GM13976 (cell line): ENCODE measurements at regions not wholly inside any gene's neighbourhood (a gene's known extent, or its start where the extent isn't known, plus 50 kb on each side); places are given as distances from the start of the nearest gene placed in this dataset.

Experiments used
- DNase-seq: peaks from one replicate; pipeline ENCODE4 v3.0.0; 2012; ENCODE audit warnings: low spot score
- CTCF ChIP-seq: IDR thresholded peaks from 2 replicates; pipeline ENCODE4 v1.5.1; 2012; ENCODE audit warnings: borderline replicate concordance, mild to moderate bottlenecking; ENCODE audit not compliant: insufficient read depth; ENCODE audit errors: extremely low read depth, missing control alignments, control extremely low read depth
- in situ Hi-C: fragments of 300-500 bp; cut with MboI; formaldehyde crosslinking; loops from one replicate; pipeline ENCODE4 v1.12.0; 2022; ENCODE audit warnings: low sequenced_read_pairs, mixed read lengths, inconsistent platforms; ENCODE audit not compliant: unreplicated experiment

- no peak for TF ChIP-seq CTCF
- in situ Hi-C loops: no loop called here
- no peak for DNase-seq
These were observed 145.0 kb downstream of the C7orf25 start for GRCh38 chr7:42766782-42767423.

- TF ChIP-seq CTCF: no peak
- no peak for DNase-seq
- in situ Hi-C loops: no loop called here
These were observed 145.9 kb downstream of the C7orf25 start for GRCh38 chr7:42765931-42766330.

GRCh38 chr7:42763137-42763551 is 148.7 kb downstream of the C7orf25 start:
- no peak for DNase-seq
- no peak for TF ChIP-seq CTCF
- in situ Hi-C loops: no loop called here

GRCh38 chr7:42761486-42761885 is 150.4 kb downstream of the C7orf25 start:
- no peak for DNase-seq
- TF ChIP-seq CTCF: no peak
- in situ Hi-C loops: no loop called here

GRCh38 chr7:42758124-42758523 is 153.7 kb downstream of the C7orf25 start:
- TF ChIP-seq CTCF: no peak
- in situ Hi-C loops: no loop called here
- DNase-seq: no peak

GRCh38 chr7:42756841-42757240 is 155.0 kb downstream of the C7orf25 start:
- no peak for TF ChIP-seq CTCF
- DNase-seq: no peak
- in situ Hi-C loops: no loop called here
